Neural progenitor cell (in vitro differentiated cells): ENCODE measurements at regions not wholly inside any gene's neighbourhood (a gene's known extent, or its start where the extent isn't known, plus 50 kb on each side); places are given as distances from the start of the nearest gene placed in this dataset.

ENCODE experiments used
- DNase-seq: peaks from one replicate; pipeline ENCODE4 v3.0.0-alpha.2; 2016; ENCODE audit warnings: low spot score
- H2AFZ ChIP-seq: fragments of 200-600 bp; sonication (generic); replicated peaks from 2 replicates; pipeline ENCODE4 v1.6.1; 2016; ENCODE audit warnings: antibody characterized with exemption
- H3F3A ChIP-seq: fragments of 200-600 bp; sonication (generic); 2 replicates; pipeline ENCODE4 v1.6.1; 2016; ENCODE audit warnings: antibody characterized with exemption, low read depth
- H3K27ac ChIP-seq: fragments of 200-600 bp; sonication (generic); 2 replicates; pipeline ENCODE4 v1.5.1; 2016; ENCODE audit warnings: mild to moderate bottlenecking
- H3K27me3 ChIP-seq: fragments of 200-600 bp; sonication (generic); 2 replicates; pipeline ENCODE4 v1.6.1; 2016; ENCODE audit warnings: mild to moderate bottlenecking, moderate library complexity
- H3K36me3 ChIP-seq: fragments of 200-600 bp; sonication (generic); 2 replicates; pipeline ENCODE4 v1.5.1; 2016
- H3K4me1 ChIP-seq: fragments of 200-600 bp; sonication (generic); 2 replicates; pipeline ENCODE4 v1.6.1; 2016; ENCODE audit warnings: mixed run types
- H3K4me2 ChIP-seq: fragments of 200-600 bp; sonication (generic); 2 replicates; pipeline ENCODE4 v1.6.1; 2016
- H3K4me3 ChIP-seq: fragments of 200-600 bp; sonication (generic); 2 replicates; pipeline ENCODE4 v1.5.1; 2016
- H3K79me2 ChIP-seq: fragments of 200-600 bp; sonication (generic); 2 replicates; pipeline ENCODE4 v1.6.1; 2016; ENCODE audit warnings: low read depth
- H3K9ac ChIP-seq: fragments of 200-600 bp; sonication (generic); 2 replicates; pipeline ENCODE4 v1.6.1; 2016
- H3K9me3 ChIP-seq: fragments of 200-600 bp; sonication (generic); 2 replicates; pipeline ENCODE4 v1.5.1; 2016; ENCODE audit warnings: low read depth
- H4K20me1 ChIP-seq: fragments of 200-600 bp; sonication (generic); 2 replicates; pipeline ENCODE4 v1.6.1; 2016; ENCODE audit warnings: low read depth
- H3K27ac Mint-ChIP-seq: 3 replicates; pipeline ENCODE4 v1.8.0; 2021; ENCODE audit warnings: mixed read lengths
- H3K27me3 Mint-ChIP-seq: 2 replicates; pipeline ENCODE4 v1.8.0; 2022; ENCODE audit warnings: low read depth, mild to moderate bottlenecking, inconsistent platforms, moderate library complexity, mixed read lengths; ENCODE audit not compliant: insufficient read depth
- H3K36me3 Mint-ChIP-seq: 3 replicates; pipeline ENCODE4 v1.8.0; 2021; ENCODE audit warnings: mixed read lengths
- H3K4me1 Mint-ChIP-seq: 3 replicates; pipeline ENCODE4 v1.8.0; 2021; ENCODE audit warnings: mixed read lengths
- H3K4me3 Mint-ChIP-seq: 3 replicates; pipeline ENCODE4 v1.8.0; 2021; ENCODE audit warnings: mild to moderate bottlenecking, moderate library complexity, mixed read lengths
- H3K9me3 Mint-ChIP-seq: 3 replicates; pipeline ENCODE4 v1.8.0; 2020; ENCODE audit warnings: mixed read lengths
- CTCF ChIP-seq: fragments of 200-600 bp; sonication (generic); IDR thresholded peaks from 2 replicates; pipeline ENCODE4 v1.5.1; 2017; ENCODE audit warnings: antibody characterized with exemption, mild to moderate bottlenecking
- EZH2 ChIP-seq: fragments of 200-600 bp; sonication (generic); IDR thresholded peaks from 2 replicates; pipeline ENCODE4 v1.6.1; 2017; ENCODE audit warnings: antibody characterized with exemption, mild to moderate bottlenecking, moderate library complexity
- EZH2phosphoT487 ChIP-seq: fragments of 200-600 bp; sonication (generic); IDR thresholded peaks from 2 replicates; pipeline ENCODE4 v1.6.1; 2017; ENCODE audit warnings: antibody characterized with exemption

GRCh38 chr22:22067192-22067591 lies 84.6 kb upstream of the TOP3B start:
- Histone ChIP-seq H3K4me2 (no peak overlapping the region), H3K79me2 (no peaks in the 10 kb centered on the region), H3K36me3 (no peaks in the 10 kb centered on the region), H3K4me1 (no peaks in the 10 kb centered on the region), H4K20me1 (no peaks in the 10 kb centered on the region), H3K27me3 (peaks cover 98% of the 10 kb centered on the region), H3F3A (no peaks in the 10 kb centered on the region), H3K4me3 (no peak overlapping the region), H3K27ac (no peak overlapping the region), H3K9me3 (no peaks in the 10 kb centered on the region), H2AFZ (no peak overlapping the region), H3K9ac (no peak overlapping the region)
- Mint-ChIP-seq H3K27ac (no peak overlapping the region), H3K4me1 (no peaks in the 10 kb centered on the region), H3K4me3 (no peak overlapping the region), H3K27me3 (peaks cover 9% of the 10 kb centered on the region), H3K9me3 (peaks cover 5% of the 10 kb centered on the region), H3K36me3 (no peaks in the 10 kb centered on the region)
- TF ChIP-seq EZH2 (no peak), CTCF (no peak)
- DNase-seq = no peak

DNA sequence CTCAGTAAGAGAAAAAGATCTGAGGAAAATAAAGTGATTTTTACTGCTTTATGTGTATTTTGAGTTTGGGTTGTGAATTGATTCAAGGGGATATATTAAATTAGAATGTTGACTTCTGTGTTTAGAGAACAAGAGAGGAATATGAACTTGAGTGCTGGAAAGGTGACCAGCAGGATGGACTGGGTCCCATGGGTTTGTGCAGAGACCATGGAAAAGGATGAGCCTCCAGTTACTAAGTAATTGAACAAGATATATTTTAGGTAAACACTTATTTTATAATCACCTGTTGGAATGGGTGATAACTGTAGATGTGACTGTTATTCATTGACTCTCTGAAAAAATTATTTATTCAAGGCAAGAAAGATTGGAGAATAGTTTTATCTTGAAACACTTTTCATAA lies 82.0 kb upstream of the TOP3B start:
- H3K9ac ChIP-seq = no peak overlapping the region
- H2AFZ ChIP-seq = no peak overlapping the region
- no peak overlapping the region for H3K4me2 ChIP-seq
- H3K9me3 ChIP-seq = no peaks in the 10 kb centered on the region
- no peaks in the 10 kb centered on the region for H3K36me3 Mint-ChIP-seq
- peaks cover 25% of the 10 kb centered on the region for H3K4me1 Mint-ChIP-seq
- no peak overlapping the region for H3K27ac ChIP-seq
- no peak overlapping the region for H3K27ac Mint-ChIP-seq
- H3K27me3 Mint-ChIP-seq = peaks cover 7% of the 10 kb centered on the region
- H3K36me3 ChIP-seq = no peaks in the 10 kb centered on the region
- peaks cover 5% of the 10 kb centered on the region for H3K9me3 Mint-ChIP-seq
- no peaks in the 10 kb centered on the region for H3F3A ChIP-seq
- peaks cover 93% of the 10 kb centered on the region for H3K27me3 ChIP-seq
- no peak overlapping the region for H3K4me3 Mint-ChIP-seq
- no peak overlapping the region for H3K4me3 ChIP-seq
- no peak for TF ChIP-seq EZH2phosphoT487
- no peak for TF ChIP-seq CTCF
- no peak for TF ChIP-seq EZH2
- peaks cover 5% of the 10 kb centered on the region for H3K4me1 ChIP-seq
- no peaks in the 10 kb centered on the region for H4K20me1 ChIP-seq
- no peak for DNase-seq
- no peaks in the 10 kb centered on the region for H3K79me2 ChIP-seq

DNA sequence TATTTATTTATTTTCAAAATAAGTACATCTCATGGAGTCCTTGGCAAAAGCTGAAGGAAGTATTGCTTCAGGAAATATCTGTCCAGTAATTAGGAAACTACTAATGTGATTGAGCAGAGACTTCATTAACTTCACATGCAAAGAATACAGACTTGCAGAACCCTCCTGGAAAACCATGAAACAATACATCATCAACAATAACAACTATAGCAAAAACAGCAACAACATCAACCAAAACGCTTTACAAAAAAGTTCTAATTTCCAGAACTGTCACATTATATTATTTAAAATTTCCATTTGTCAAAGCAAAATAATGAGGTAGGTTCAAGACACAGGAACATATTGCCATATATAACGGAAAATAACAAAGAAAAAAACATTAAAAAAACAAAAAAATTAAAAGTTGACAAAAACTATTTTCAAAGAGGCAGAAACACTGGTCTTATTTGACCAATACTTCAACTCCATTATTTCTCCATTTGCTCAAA lies 79.8 kb upstream of the TOP3B start:
- no peaks in the 10 kb centered on the region for H3F3A ChIP-seq
- TF ChIP-seq EZH2phosphoT487 (no peak), CTCF (no peak), EZH2 (no peak)
- H3K27me3 ChIP-seq = peaks cover 91% of the 10 kb centered on the region
- H3K79me2 ChIP-seq = no peaks in the 10 kb centered on the region
- no peaks in the 10 kb centered on the region for H4K20me1 ChIP-seq
- H3K27me3 Mint-ChIP-seq = peaks cover 6% of the 10 kb centered on the region
- H3K4me1 Mint-ChIP-seq = peaks cover 47% of the 10 kb centered on the region
- H3K36me3 Mint-ChIP-seq = no peaks in the 10 kb centered on the region
- no peak overlapping the region for H3K4me3 ChIP-seq
- H3K4me2 ChIP-seq = no peak overlapping the region
- no peak overlapping the region for H3K9ac ChIP-seq
- H3K36me3 ChIP-seq = no peaks in the 10 kb centered on the region
- H3K4me3 Mint-ChIP-seq = no peak overlapping the region
- no peak overlapping the region for H3K27ac ChIP-seq
- peaks cover 15% of the 10 kb centered on the region for H3K4me1 ChIP-seq
- H2AFZ ChIP-seq = no peak overlapping the region
- no peak overlapping the region for H3K27ac Mint-ChIP-seq
- no peaks in the 10 kb centered on the region for H3K9me3 ChIP-seq
- H3K9me3 Mint-ChIP-seq = peaks cover 5% of the 10 kb centered on the region
- no peak for DNase-seq
